Breast epithelium (tissue), 4 donors: ENCODE measurements at regions not wholly inside any gene's neighbourhood (a gene's known extent, or its start where the extent isn't known, plus 50 kb on each side); places are given as distances from the start of the nearest gene placed in this dataset.

Experiments
- DNase-seq, 2 donors: peaks; one replicate each; pipeline ENCODE4 v3.0.0-alpha.2; 2019; ENCODE audit warnings: low spot score in 2 of 2
- H3K27ac ChIP-seq, 2 donors: fragments of 200-600 bp; sonication (generic) in 1 of 2; one replicate each; pipeline ENCODE4 v1.5.1; 2016 to 2019; ENCODE audit warnings: mild to moderate bottlenecking in 1 of 2
- H3K27me3 ChIP-seq, 2 donors: fragments of 200-600 bp; sonication (generic) in 1 of 2; one replicate each; pipeline versions ENCODE4 v1.5.1 to v1.6.0; 2017 to 2019; ENCODE audit warnings: control low read depth in 1 of 2, mild to moderate bottlenecking in 1 of 2
- H3K36me3 ChIP-seq: fragments of 200-600 bp; one replicate; pipeline ENCODE4 v1.5.1; 2019
- H3K4me1 ChIP-seq, 2 donors: fragments of 200-600 bp; sonication (generic); one replicate each; pipeline ENCODE4 v1.5.1; 2016 to 2019; ENCODE audit warnings: control low read depth in 1 of 2
- H3K4me3 ChIP-seq, 3 donors: fragments of 200-600 bp; sonication (generic); 1 replicate in 2 of 3; 2 replicates in 1 of 3; pipeline ENCODE4 v1.5.1; 2016 to 2019; ENCODE audit warnings: mild to moderate bottlenecking in 3 of 3, moderate library complexity in 2 of 3
- H3K9me3 ChIP-seq, 2 donors: fragments of 200-600 bp; sonication (generic) in 1 of 2; one replicate each; pipeline ENCODE4 v1.5.1; 2016 to 2019; ENCODE audit warnings: control low read depth in 1 of 2
- POLR2A ChIP-seq: fragments of 450-650 bp; IDR thresholded peaks from one replicate; pipeline ENCODE4 v1.6.1; 2016; ENCODE audit warnings: antibody characterized with exemption, mild to moderate bottlenecking, moderate library complexity
- POLR2AphosphoS5 ChIP-seq, 3 donors: sonication (generic); formaldehyde crosslinking; IDR thresholded peaks; one replicate each; pipeline ENCODE4 v1.6.1; 2017; ENCODE audit warnings: antibody characterized with exemption in 3 of 3
- intact Hi-C: fragments of 100-400 bp; cut with DNase I; formaldehyde crosslinking; loops from one replicate; pipeline ENCODE4 v1.15.1; 2023; ENCODE audit warnings: low total_unique reads
- TF ChIP-seq, protein P1 (sequence below), 3 donors: fragments of 450-650 bp; IDR thresholded peaks; one replicate each; pipeline ENCODE4 v1.5.1; 2016 to 2017; ENCODE audit warnings: antibody characterized with exemption in 3 of 3, mild to moderate bottlenecking in 3 of 3, moderate library complexity in 3 of 3

DNA sequence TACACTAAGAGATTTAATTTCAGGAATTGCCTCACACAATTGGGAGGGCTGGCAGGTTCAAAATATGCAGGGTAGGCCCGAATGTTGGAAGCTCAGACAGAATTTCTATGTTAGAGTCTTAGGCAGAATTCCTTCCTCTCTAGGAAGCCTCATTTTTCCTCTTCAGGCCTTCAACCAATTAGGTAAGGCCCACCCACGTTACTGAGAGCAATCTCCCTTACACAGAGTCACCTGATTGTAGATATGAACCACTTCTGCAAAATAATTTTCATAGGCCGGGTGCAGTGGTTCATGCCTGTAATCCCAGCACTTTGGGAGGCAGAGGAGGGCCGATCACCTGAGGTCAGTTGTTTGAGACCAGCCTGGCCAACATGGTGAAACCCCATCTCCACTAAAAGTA, 50.2 kb upstream of the HIVEP1 start:
- Histone ChIP-seq H3K27ac (no peak overlapping the region), H3K4me3 (no peak overlapping the region), H3K36me3 (no peaks in the 10 kb centered on the region), H3K27me3 (no peaks in the 10 kb centered on the region), H3K9me3 (no peaks in the 10 kb centered on the region), H3K4me1 (no peaks in the 10 kb centered on the region)
- no peak for DNase-seq
- intact Hi-C loops = no loop called here
- no peak for TF ChIP-seq POLR2A
- TF ChIP-seq, protein P1, sequence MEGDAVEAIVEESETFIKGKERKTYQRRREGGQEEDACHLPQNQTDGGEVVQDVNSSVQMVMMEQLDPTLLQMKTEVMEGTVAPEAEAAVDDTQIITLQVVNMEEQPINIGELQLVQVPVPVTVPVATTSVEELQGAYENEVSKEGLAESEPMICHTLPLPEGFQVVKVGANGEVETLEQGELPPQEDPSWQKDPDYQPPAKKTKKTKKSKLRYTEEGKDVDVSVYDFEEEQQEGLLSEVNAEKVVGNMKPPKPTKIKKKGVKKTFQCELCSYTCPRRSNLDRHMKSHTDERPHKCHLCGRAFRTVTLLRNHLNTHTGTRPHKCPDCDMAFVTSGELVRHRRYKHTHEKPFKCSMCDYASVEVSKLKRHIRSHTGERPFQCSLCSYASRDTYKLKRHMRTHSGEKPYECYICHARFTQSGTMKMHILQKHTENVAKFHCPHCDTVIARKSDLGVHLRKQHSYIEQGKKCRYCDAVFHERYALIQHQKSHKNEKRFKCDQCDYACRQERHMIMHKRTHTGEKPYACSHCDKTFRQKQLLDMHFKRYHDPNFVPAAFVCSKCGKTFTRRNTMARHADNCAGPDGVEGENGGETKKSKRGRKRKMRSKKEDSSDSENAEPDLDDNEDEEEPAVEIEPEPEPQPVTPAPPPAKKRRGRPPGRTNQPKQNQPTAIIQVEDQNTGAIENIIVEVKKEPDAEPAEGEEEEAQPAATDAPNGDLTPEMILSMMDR (IDR thresholded peaks at IDR 0.05) = no peak
- no peak for TF ChIP-seq POLR2AphosphoS5 (IDR thresholded peaks at IDR 0.05)

DNA sequence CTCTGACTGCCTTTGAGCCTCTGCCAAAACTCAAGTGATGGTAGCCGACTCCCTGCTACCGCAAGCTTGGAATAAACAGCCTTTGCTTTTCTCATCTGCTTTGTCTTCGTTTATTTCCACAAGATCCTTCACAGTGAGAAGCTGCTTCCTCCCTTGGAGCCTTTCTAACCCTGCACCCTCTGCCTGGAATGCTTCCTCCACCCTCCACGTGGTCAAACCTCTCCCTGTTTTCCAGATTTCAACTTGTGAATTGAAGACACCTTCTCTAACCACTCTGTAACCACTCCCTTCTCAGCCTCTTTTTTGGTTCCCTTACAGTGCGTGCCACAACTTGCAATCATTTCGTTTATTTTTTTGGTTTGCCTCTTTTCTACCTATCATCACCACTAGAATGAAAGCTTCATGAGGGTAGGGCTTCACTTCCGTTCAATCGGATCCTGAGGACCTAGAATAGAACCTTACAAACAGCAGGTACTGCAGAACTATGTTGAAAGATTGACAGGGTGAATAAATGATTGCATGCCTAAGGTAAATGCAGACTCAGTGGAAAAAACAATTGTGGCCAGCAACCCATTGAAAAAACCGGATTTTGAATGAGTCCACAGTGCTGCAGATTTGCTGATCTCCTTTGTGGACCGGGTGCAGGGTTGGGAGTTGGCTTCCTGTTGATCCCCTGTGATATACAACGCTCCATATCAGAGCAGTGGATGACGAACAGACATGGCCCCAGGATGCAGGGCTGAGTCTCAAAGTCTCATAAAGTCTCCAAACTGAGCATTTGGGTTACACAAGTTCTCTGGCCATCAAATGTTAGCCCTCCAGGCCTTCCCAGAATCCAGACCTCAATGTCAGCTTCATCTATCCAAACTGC, 51.0 kb upstream of the HIVEP1 start:
- intact Hi-C loops = no loop called here
- no peak for DNase-seq
- H3K9me3 ChIP-seq = no peaks in the 10 kb centered on the region
- no peak for TF ChIP-seq POLR2A
- TF ChIP-seq, protein P1 (IDR thresholded peaks at IDR 0.05) = no peak
- TF ChIP-seq POLR2AphosphoS5 (IDR thresholded peaks at IDR 0.05) = no peak
- no peaks in the 10 kb centered on the region for H3K4me1 ChIP-seq
- no peaks in the 10 kb centered on the region for H3K36me3 ChIP-seq
- no peak overlapping the region for H3K27ac ChIP-seq
- no peak overlapping the region for H3K4me3 ChIP-seq
- H3K27me3 ChIP-seq = no peaks in the 10 kb centered on the region

DNA sequence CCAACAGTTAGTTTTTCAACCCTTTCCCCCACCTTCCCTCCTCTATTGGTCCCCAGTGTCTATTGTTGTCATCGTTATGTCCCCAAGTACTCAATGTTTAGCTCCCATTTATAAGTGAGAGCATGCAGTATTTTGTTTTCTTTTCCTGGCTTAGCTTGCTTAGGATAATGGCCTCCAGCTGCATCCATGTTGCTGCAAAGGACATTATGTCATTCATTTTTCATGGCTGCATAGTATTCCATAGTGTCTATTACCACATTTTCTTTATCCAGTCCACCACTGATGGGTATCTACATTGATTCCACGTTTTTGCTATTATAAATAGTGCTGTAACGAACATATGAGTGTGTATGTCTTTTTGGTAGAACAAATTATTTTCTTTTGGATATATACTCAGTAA, 55.3 kb upstream of the HIVEP1 start:
- Histone ChIP-seq H3K4me1 (no peaks in the 10 kb centered on the region), H3K4me3 (no peak overlapping the region), H3K27me3 (no peaks in the 10 kb centered on the region), H3K27ac (no peak overlapping the region), H3K36me3 (no peaks in the 10 kb centered on the region), H3K9me3 (no peaks in the 10 kb centered on the region)
- DNase-seq = no peak
- TF ChIP-seq POLR2AphosphoS5 (IDR thresholded peaks at IDR 0.05) = no peak
- TF ChIP-seq POLR2A = no peak
- TF ChIP-seq, protein P1 (IDR thresholded peaks at IDR 0.05) = no peak
- intact Hi-C loops = no loop called here

DNA sequence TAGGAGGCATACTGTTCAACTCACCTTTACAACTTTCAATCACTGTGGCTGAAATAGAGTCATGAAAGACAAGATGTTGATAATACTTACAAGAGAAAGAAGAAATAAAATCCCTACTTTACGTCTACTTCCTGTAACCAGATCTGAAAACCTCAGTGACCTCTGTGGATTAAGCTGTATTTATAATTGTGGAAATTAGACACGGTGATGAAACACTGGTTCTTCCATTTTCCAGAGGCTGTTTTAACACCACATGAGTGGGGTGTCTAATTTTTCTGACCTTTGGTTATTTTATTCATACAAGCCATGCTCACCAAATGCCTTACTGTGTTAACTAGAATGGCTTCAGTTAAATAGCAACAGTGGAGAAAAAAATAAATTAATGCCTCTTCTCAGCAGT, 58.5 kb upstream of the HIVEP1 start:
- Histone ChIP-seq H3K27ac (no peak overlapping the region), H3K27me3 (no peaks in the 10 kb centered on the region), H3K4me3 (no peak overlapping the region), H3K4me1 (no peaks in the 10 kb centered on the region), H3K36me3 (no peaks in the 10 kb centered on the region), H3K9me3 (no peaks in the 10 kb centered on the region)
- no peak for TF ChIP-seq POLR2A
- TF ChIP-seq, protein P1 (IDR thresholded peaks at IDR 0.05) = no peak
- no peak for TF ChIP-seq POLR2AphosphoS5 (IDR thresholded peaks at IDR 0.05)
- no peak for DNase-seq
- intact Hi-C loops = no loop called here

DNA sequence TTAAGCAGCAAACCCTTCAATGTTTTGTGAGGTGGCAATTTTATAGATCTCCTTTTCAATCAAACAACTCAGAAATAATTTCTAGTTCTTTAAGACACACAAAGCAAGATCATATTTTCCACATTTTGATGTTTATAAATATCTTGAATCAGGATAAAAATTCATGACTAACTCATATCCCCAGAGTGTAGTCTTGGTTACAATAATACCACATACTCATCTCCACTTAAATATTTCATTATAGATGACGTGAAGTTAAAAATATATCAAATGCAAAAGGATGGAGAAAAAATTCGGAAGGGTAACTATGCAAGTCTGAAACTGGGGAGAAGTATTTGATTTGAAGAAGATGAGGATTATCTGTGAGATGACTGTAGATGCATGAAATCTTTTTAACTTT, 59.8 kb upstream of the HIVEP1 start:
- Histone ChIP-seq H3K36me3 (no peaks in the 10 kb centered on the region), H3K4me3 (no peak overlapping the region), H3K9me3 (no peaks in the 10 kb centered on the region), H3K27ac (no peak overlapping the region), H3K27me3 (no peaks in the 10 kb centered on the region), H3K4me1 (no peaks in the 10 kb centered on the region)
- intact Hi-C loops = no loop called here
- TF ChIP-seq, protein P1 (IDR thresholded peaks at IDR 0.05) = no peak
- TF ChIP-seq POLR2AphosphoS5 (IDR thresholded peaks at IDR 0.05) (no peak), POLR2A (no peak)
- DNase-seq = no peak
